PC-9 (cell line): ENCODE measurements at regions not wholly inside any gene's neighbourhood (a gene's known extent, or its start where the extent isn't known, plus 50 kb on each side); places are given as distances from the start of the nearest gene placed in this dataset.

Experiments
- CTCF ChIP-seq: fragments of 200-600 bp; sonication (generic); conservative IDR thresholded peaks from 2 replicates; pipeline ENCODE4 v1.6.1; 2017; ENCODE audit warnings: mixed run types, antibody characterized with exemption, mild to moderate bottlenecking, moderate library complexity
- EZH2 ChIP-seq: fragments of 200-600 bp; sonication (generic); IDR thresholded peaks from 2 replicates; pipeline ENCODE4 v1.8.0; 2017; ENCODE audit warnings: antibody characterized with exemption, low read depth

- TF ChIP-seq CTCF: no peak
- TF ChIP-seq EZH2: no peak
Observed at GRCh38 chrX:45718676-45719075, 518.0 kb upstream of the DIPK2B start.
